Activated CD8-positive, alpha-beta memory T cell treated with anti-CD3 and anti-CD28 coated beads, Interleukin-2, amount 10 ng/mL, durations not matched to agents 7 days and 5 days (primary cell): ENCODE measurements at regions not wholly inside any gene's neighbourhood (a gene's known extent, or its start where the extent isn't known, plus 50 kb on each side); places are given as distances from the start of the nearest gene placed in this dataset.

Source experiments
- ATAC-seq: fragments of 150-1000 bp; cut with Tn5 transposase; one replicate; pipeline ENCODE4 v1.10.0; 2021; ENCODE audit warnings: moderate library complexity
- CTCF ChIA-PET: fragments of 350-600 bp; sonication (Branson Sonifier 250); formaldehyde crosslinking; loops from one replicate; lab custom pipeline; 2021; ENCODE audit warnings: antibody characterized with exemption; lab: Charles Lee
- DNase-seq: peaks from one replicate; pipeline ENCODE4 v3.0.0-alpha.2; 2020
- H3K27ac Mint-ChIP-seq: one replicate; pipeline ENCODE4 v1.8.0; 2021; ENCODE audit warnings: mild to moderate bottlenecking, mixed read lengths
- H3K27me3 Mint-ChIP-seq: one replicate; pipeline ENCODE4 v1.8.0; 2021; ENCODE audit warnings: mixed read lengths
- H3K36me3 Mint-ChIP-seq: one replicate; pipeline ENCODE4 v1.8.0; 2021; ENCODE audit warnings: mild to moderate bottlenecking, mixed read lengths
- H3K4me1 Mint-ChIP-seq: one replicate; pipeline ENCODE4 v1.8.0; 2021; ENCODE audit warnings: mixed read lengths
- H3K4me3 Mint-ChIP-seq: one replicate; pipeline ENCODE4 v1.8.0; 2021; ENCODE audit warnings: mild to moderate bottlenecking, moderate library complexity, mixed read lengths
- H3K9me3 Mint-ChIP-seq: one replicate; pipeline ENCODE4 v1.8.0; 2022; ENCODE audit warnings: low read depth, mixed read lengths

DNA sequence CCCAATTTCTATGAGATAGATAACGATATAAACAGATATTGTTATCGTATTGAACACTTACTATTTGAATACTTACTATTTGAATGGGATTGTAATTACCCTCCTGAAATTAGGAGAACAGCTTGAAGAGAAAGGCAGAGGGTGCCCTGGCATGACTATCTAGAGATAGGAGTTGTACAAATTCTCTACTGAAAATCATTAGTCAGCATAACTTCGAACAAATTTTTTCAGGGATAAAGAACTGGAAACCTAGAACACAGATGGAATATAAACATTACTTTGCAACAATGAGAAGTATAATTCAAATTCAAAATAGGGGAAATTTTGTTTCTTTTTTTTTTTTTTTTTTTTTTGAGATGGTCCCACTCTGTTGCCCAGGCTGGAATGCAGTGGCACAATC, 1096.8 kb downstream of the C4orf33 start:
- Mint-ChIP-seq H3K27me3 (no peaks in the 10 kb centered on the region), H3K4me1 (no peaks in the 10 kb centered on the region), H3K36me3 (no peaks in the 10 kb centered on the region), H3K27ac (no peak overlapping the region), H3K9me3 (peaks cover 4% of the 10 kb centered on the region), H3K4me3 (no peak overlapping the region)
- ATAC-seq = no peak
- no peak for DNase-seq
- CTCF ChIA-PET = no interaction called here

GRCh38 chr4:130197946-130198345, 1102.0 kb downstream of the C4orf33 start:
- Mint-ChIP-seq H3K4me3 (no peak overlapping the region), H3K27ac (no peak overlapping the region), H3K36me3 (no peaks in the 10 kb centered on the region), H3K4me1 (no peaks in the 10 kb centered on the region), H3K27me3 (no peaks in the 10 kb centered on the region), H3K9me3 (no peaks in the 10 kb centered on the region)
- no peak for ATAC-seq
- CTCF ChIA-PET = no interaction called here
- no peak for DNase-seq

- CTCF ChIA-PET = no interaction called here
- no peak overlapping the region for H3K27ac Mint-ChIP-seq
- no peaks in the 10 kb centered on the region for H3K4me1 Mint-ChIP-seq
- DNase-seq (no peak), ATAC-seq (no peak)
- peaks cover 7% of the 10 kb centered on the region for H3K9me3 Mint-ChIP-seq
- H3K27me3 Mint-ChIP-seq = no peaks in the 10 kb centered on the region
- H3K36me3 Mint-ChIP-seq = no peaks in the 10 kb centered on the region
- H3K4me3 Mint-ChIP-seq = no peak overlapping the region
Observed at GRCh38 chr4:130203571-130203970, 1107.6 kb downstream of the C4orf33 start.

GRCh38 chr4:130210864-130211263, 1114.9 kb downstream of the C4orf33 start:
- Mint-ChIP-seq H3K27me3 (no peaks in the 10 kb centered on the region), H3K27ac (no peak overlapping the region), H3K4me3 (no peak overlapping the region), H3K9me3 (peaks cover 2% of the 10 kb centered on the region), H3K36me3 (no peaks in the 10 kb centered on the region), H3K4me1 (no peaks in the 10 kb centered on the region)
- CTCF ChIA-PET = no interaction called here
- no peak for ATAC-seq
- no peak for DNase-seq

GRCh38 chr4:130214268-130214667, 1118.3 kb downstream of the C4orf33 start:
- Mint-ChIP-seq H3K27ac (no peak overlapping the region), H3K4me3 (no peak overlapping the region), H3K4me1 (no peaks in the 10 kb centered on the region), H3K9me3 (no peaks in the 10 kb centered on the region), H3K36me3 (no peaks in the 10 kb centered on the region), H3K27me3 (no peaks in the 10 kb centered on the region)
- CTCF ChIA-PET = no interaction called here
- no peak for DNase-seq
- ATAC-seq = no peak

DNA sequence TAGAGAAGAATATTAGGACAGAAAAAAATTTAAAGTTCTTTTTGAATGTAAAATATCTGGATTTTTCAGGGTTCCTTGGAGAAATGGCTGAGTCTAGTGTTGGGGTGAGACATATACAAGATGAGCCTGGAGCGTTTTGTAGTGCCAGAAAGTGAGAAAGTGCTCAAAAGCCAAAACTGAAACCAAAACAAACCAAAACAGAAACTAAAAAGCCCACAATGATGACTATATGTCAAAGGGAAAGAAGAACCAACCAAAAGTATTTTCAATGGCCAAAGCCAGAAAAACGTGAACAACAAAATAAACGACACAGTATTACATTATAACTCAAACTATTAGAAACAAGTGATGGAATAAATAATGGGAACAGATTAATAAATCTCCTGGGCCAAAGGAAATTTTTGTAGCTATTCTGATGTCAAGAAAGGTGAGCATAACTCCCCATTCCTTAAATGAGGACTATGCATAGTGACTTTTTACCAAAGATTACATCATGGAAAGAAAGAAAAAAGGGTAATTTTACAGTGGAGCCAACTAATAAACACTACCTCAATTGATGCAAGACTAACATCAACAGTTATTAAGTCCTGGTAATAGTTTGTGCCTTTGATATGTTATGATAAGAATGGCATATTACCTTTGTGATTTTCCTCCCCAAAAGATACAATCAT, 1137.6 kb downstream of the C4orf33 start:
- CTCF ChIA-PET = no interaction called here
- H3K9me3 Mint-ChIP-seq = no peaks in the 10 kb centered on the region
- DNase-seq (no peak), ATAC-seq (peak; percentile 69)
- H3K4me3 Mint-ChIP-seq = peak overlapping the region; percentile 14
- H3K4me1 Mint-ChIP-seq = peaks cover 5% of the 10 kb centered on the region
- H3K27ac Mint-ChIP-seq = peak overlapping the region; percentile 66
- H3K36me3 Mint-ChIP-seq = no peaks in the 10 kb centered on the region
- no peaks in the 10 kb centered on the region for H3K27me3 Mint-ChIP-seq

DNA sequence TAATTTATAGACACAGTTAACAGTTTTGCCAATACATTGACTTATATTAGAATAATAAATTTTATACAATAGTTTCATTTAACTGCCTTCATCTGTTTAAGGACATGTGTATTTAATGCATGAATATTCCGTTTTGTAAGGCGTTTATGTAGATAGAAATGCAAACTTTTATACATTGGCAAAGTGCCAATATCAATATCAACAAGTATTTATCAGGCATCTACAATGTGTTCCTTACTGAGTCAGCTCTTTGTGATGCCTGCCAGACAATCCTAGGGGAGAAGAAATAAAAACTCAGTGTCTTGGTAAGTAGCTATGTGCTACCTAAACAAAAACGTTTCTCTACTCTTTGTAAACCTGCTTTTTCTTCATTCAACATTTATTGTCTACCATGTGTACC, 1142.2 kb downstream of the C4orf33 start:
- Mint-ChIP-seq H3K9me3 (no peaks in the 10 kb centered on the region), H3K4me3 (no peak overlapping the region), H3K27ac (no peak overlapping the region), H3K36me3 (no peaks in the 10 kb centered on the region), H3K27me3 (no peaks in the 10 kb centered on the region), H3K4me1 (peaks cover 5% of the 10 kb centered on the region)
- DNase-seq (no peak), ATAC-seq (no peak)
- CTCF ChIA-PET = no interaction called here

GRCh38 chr4:130249002-130249401, 1153.0 kb downstream of the C4orf33 start:
- no peaks in the 10 kb centered on the region for H3K27me3 Mint-ChIP-seq
- DNase-seq (no peak), ATAC-seq (no peak)
- CTCF ChIA-PET = no interaction called here
- no peak overlapping the region for H3K4me3 Mint-ChIP-seq
- H3K36me3 Mint-ChIP-seq = no peaks in the 10 kb centered on the region
- H3K4me1 Mint-ChIP-seq = no peaks in the 10 kb centered on the region
- H3K9me3 Mint-ChIP-seq = no peaks in the 10 kb centered on the region
- no peak overlapping the region for H3K27ac Mint-ChIP-seq

DNA sequence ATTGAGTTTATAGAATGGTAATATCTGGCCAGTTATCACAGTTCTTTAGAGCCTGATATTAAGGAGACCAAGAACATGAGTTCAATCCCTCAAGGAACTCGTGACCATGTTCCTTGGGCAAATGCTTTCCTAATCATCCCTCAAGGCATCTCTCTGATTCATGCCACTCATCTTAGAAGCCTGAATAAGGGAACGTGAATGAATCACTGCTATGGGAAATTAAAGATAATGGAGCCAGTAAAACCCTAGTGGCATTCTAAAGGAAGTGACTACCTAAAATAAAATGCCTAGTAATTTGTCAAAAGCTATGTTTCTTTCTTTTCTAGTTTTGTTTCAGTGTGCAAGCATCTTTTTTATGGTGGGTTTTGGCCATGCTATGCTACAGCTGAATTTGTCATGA, 1161.3 kb downstream of the C4orf33 start:
- Mint-ChIP-seq H3K4me1 (no peaks in the 10 kb centered on the region), H3K27me3 (no peaks in the 10 kb centered on the region), H3K4me3 (no peak overlapping the region), H3K9me3 (peaks cover 3% of the 10 kb centered on the region), H3K27ac (no peak overlapping the region), H3K36me3 (no peaks in the 10 kb centered on the region)
- CTCF ChIA-PET = no interaction called here
- no peak for ATAC-seq
- no peak for DNase-seq

GRCh38 chr4:130266814-130267213, 1170.9 kb downstream of the C4orf33 start:
- ATAC-seq = no peak
- CTCF ChIA-PET = no interaction called here

DNA sequence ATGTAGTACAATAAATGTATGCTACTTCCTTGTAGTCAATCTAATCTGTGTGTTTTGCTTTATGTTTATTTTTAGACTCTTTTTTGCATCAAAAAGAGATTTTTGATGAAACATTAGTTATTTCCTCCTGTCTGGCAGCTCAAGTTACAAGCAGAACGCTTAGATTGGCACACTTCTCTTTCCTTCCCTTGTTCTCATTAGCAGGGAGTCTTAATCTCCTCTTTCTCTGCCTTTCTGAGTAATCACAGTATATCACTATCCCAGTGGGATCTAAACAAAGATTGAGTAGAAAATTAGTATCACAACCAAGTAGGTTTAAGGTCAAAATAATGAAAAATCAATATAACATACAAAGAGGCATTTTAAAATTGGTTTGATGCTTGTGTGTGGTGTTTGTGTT, 1192.6 kb downstream of the C4orf33 start:
- no peak overlapping the region for H3K27ac Mint-ChIP-seq

More at GRCh38 chr4:130266814-130267213, 1170.9 kb downstream of the C4orf33 start:
- H3K27ac Mint-ChIP-seq = no peak overlapping the region
- DNase-seq = no peak
- no peaks in the 10 kb centered on the region for H3K36me3 Mint-ChIP-seq
- H3K27me3 Mint-ChIP-seq = no peaks in the 10 kb centered on the region
- H3K9me3 Mint-ChIP-seq = peaks cover 11% of the 10 kb centered on the region
- H3K4me1 Mint-ChIP-seq = no peaks in the 10 kb centered on the region
- H3K4me3 Mint-ChIP-seq = no peak overlapping the region

DNA sequence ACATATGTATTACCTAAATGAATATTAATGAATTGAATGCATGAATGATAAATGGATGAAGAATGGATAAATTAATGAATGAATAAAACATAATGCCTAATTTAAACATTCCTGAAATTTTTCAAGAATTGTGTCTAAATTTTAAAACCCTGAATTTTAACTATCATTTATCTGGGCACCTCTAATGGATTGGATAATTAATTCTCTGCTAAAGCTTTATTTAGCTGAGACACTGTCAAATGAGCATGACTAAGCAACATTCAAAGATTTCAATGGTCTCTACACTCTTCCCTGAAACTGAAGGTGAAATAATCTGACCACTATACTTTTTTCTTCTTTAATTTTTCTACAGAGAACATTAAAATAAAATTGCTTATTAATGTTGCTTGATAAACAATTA, 1197.7 kb downstream of the C4orf33 start:
- Mint-ChIP-seq H3K36me3 (no peaks in the 10 kb centered on the region), H3K4me1 (no peaks in the 10 kb centered on the region), H3K27me3 (no peaks in the 10 kb centered on the region), H3K27ac (no peak overlapping the region), H3K9me3 (peaks cover 3% of the 10 kb centered on the region), H3K4me3 (no peak overlapping the region)
- ATAC-seq (no peak), DNase-seq (no peak)
- CTCF ChIA-PET = no interaction called here

More for the DNA sequence above, 1192.6 kb downstream of the C4orf33 start:
- Mint-ChIP-seq H3K36me3 (no peaks in the 10 kb centered on the region), H3K4me3 (no peak overlapping the region), H3K27me3 (no peaks in the 10 kb centered on the region), H3K4me1 (no peaks in the 10 kb centered on the region), H3K9me3 (peaks cover 10% of the 10 kb centered on the region)
- no peak for ATAC-seq
- no peak for DNase-seq
- CTCF ChIA-PET = no interaction called here

DNA sequence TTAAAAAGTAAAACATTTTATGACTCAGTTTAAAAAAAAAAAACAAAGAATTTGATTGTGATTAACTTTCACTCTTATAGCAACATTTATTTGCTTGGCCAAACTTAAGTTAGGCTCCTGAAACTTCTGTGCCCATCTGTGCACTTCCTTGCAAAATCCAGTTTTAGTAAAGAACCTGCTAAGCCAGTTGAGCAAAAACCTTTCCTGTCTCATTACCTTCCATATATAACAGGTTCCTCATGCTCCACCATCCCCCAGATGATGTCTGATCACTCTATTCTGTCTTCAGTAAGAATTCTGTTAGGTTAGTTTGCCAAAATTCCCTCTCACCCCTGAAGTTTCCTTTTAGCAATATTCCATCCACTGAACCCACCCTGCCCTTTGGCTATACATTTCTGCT, 1200.5 kb downstream of the C4orf33 start:
- Mint-ChIP-seq H3K4me1 (no peaks in the 10 kb centered on the region), H3K27me3 (no peaks in the 10 kb centered on the region), H3K36me3 (no peaks in the 10 kb centered on the region), H3K4me3 (no peak overlapping the region), H3K27ac (no peak overlapping the region), H3K9me3 (peaks cover 7% of the 10 kb centered on the region)
- DNase-seq = no peak
- ATAC-seq = no peak
- CTCF ChIA-PET = no interaction called here

- Mint-ChIP-seq H3K9me3 (no peaks in the 10 kb centered on the region), H3K27ac (no peak overlapping the region), H3K4me3 (no peak overlapping the region), H3K27me3 (no peaks in the 10 kb centered on the region), H3K36me3 (no peaks in the 10 kb centered on the region), H3K4me1 (no peaks in the 10 kb centered on the region)
- no peak for ATAC-seq
- CTCF ChIA-PET = no interaction called here
- no peak for DNase-seq
Observed at GRCh38 chr4:130306566-130306965, 1210.6 kb downstream of the C4orf33 start.

GRCh38 chr4:130309221-130309620, 1213.3 kb downstream of the C4orf33 start:
- Mint-ChIP-seq H3K36me3 (no peaks in the 10 kb centered on the region), H3K4me3 (no peak overlapping the region), H3K9me3 (no peaks in the 10 kb centered on the region), H3K27me3 (no peaks in the 10 kb centered on the region), H3K27ac (no peak overlapping the region), H3K4me1 (no peaks in the 10 kb centered on the region)
- DNase-seq (no peak), ATAC-seq (no peak)
- CTCF ChIA-PET = no interaction called here
